ENCODE measurements at regions not wholly inside any gene's neighbourhood (a gene's known extent, or its start where the extent isn't known, plus 50 kb on each side); places are given as distances from the start of the nearest gene placed in this dataset.
A peak's percentile ranks its signal among the peaks of the same experiment; 100 is the strongest.

GRCh38 chr13:73842184-73842583 is 292.0 kb downstream of the KLF12 start:
- H3K9me3 ChIP-seq (ENCODE audit: low read depth, low read length) = no peaks in the 10 kb centered on the region
- TF ChIP-seq EZH2 (IDR thresholded peaks at IDR 0.05) (no peak), FOXP2 (optimal IDR thresholded peaks at IDR 0.05; ENCODE audit: control extremely low read depth, extremely low read length, insufficient read depth) (no peak), POLR2AphosphoS5 (IDR thresholded peaks at IDR 0.05; ENCODE audit: borderline replicate concordance, low read depth, low read length) (no peak)
- H3K36me3 ChIP-seq (ENCODE audit: insufficient read depth, low read length) = no peaks in the 10 kb centered on the region
- DNase-seq (ENCODE audit: low read depth, low spot score) = no peak
- no peak overlapping the region for H3K27ac ChIP-seq
- no peak overlapping the region for H3K4me3 ChIP-seq
- H3K9ac ChIP-seq (ENCODE audit: insufficient read length) = no peak overlapping the region

DNA sequence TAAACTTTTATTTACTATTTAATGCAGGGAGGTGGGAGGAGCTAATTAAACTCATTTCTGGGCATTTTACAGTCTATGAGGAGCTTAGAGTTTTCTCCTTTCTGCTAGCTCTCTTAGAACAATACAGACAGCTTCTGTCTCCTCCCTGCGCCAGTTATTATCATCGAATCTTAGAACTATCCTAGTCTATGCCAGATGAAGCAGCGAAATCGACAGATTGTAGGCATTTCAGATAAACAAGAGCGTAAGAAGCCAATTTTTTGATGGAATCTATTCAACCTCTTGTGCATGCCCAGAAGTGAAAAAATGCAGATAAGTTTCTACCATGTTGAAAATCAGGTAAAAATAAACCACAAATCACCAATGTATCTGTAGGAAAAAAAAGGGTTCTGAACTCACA is 297.1 kb downstream of the KLF12 start:
- no peaks in the 10 kb centered on the region for H3K36me3 ChIP-seq (ENCODE audit: insufficient read depth, low read length)
- DNase-seq (ENCODE audit: low read depth, low spot score) = no peak
- no peak for TF ChIP-seq POLR2AphosphoS5 (IDR thresholded peaks at IDR 0.05; ENCODE audit: borderline replicate concordance, low read depth, low read length)
- no peak for TF ChIP-seq FOXP2 (optimal IDR thresholded peaks at IDR 0.05; ENCODE audit: control extremely low read depth, extremely low read length, insufficient read depth)
- no peak for TF ChIP-seq EZH2 (IDR thresholded peaks at IDR 0.05)
- H3K9ac ChIP-seq (ENCODE audit: insufficient read length) = no peak overlapping the region
- no peak overlapping the region for H3K4me3 ChIP-seq
- no peaks in the 10 kb centered on the region for H3K9me3 ChIP-seq (ENCODE audit: low read depth, low read length)
- no peak overlapping the region for H3K27ac ChIP-seq

- no peak overlapping the region for H3K27ac ChIP-seq
- H3K9me3 ChIP-seq (ENCODE audit: low read depth, low read length) = no peaks in the 10 kb centered on the region
- H3K4me3 ChIP-seq = no peak overlapping the region
- TF ChIP-seq EZH2 (IDR thresholded peaks at IDR 0.05) (no peak), POLR2AphosphoS5 (IDR thresholded peaks at IDR 0.05; ENCODE audit: borderline replicate concordance, low read depth, low read length) (no peak), FOXP2 (optimal IDR thresholded peaks at IDR 0.05; ENCODE audit: control extremely low read depth, extremely low read length, insufficient read depth) (no peak)
- no peaks in the 10 kb centered on the region for H3K36me3 ChIP-seq (ENCODE audit: insufficient read depth, low read length)
- peak; percentile 35 for DNase-seq (ENCODE audit: low read depth, low spot score)
- no peak overlapping the region for H3K9ac ChIP-seq (ENCODE audit: insufficient read length)
These were observed 299.0 kb downstream of the KLF12 start for GRCh38 chr13:73835138-73835721.

GRCh38 chr13:73833325-73834070 is 300.7 kb downstream of the KLF12 start:
- no peak for DNase-seq (ENCODE audit: low read depth, low spot score)
- Histone ChIP-seq H3K36me3 (ENCODE audit: insufficient read depth, low read length) (no peaks in the 10 kb centered on the region), H3K9ac (ENCODE audit: insufficient read length) (no peak overlapping the region), H3K27ac (no peak overlapping the region), H3K9me3 (ENCODE audit: low read depth, low read length) (no peaks in the 10 kb centered on the region), H3K4me3 (peak overlapping the region; percentile 6; the same call in 1 of the 2 replicates)
- TF ChIP-seq POLR2AphosphoS5 (IDR thresholded peaks at IDR 0.05; ENCODE audit: borderline replicate concordance, low read depth, low read length) = no peak
- no peak for TF ChIP-seq EZH2 (IDR thresholded peaks at IDR 0.05)
- TF ChIP-seq FOXP2 (optimal IDR thresholded peaks at IDR 0.05; ENCODE audit: control extremely low read depth, extremely low read length, insufficient read depth) = no peak

- TF ChIP-seq POLR2AphosphoS5 (IDR thresholded peaks at IDR 0.05; ENCODE audit: borderline replicate concordance, low read depth, low read length) (no peak), EZH2 (IDR thresholded peaks at IDR 0.05) (no peak), FOXP2 (optimal IDR thresholded peaks at IDR 0.05; ENCODE audit: control extremely low read depth, extremely low read length, insufficient read depth) (no peak)
- Histone ChIP-seq H3K36me3 (ENCODE audit: insufficient read depth, low read length) (no peaks in the 10 kb centered on the region), H3K27ac (peak overlapping the region; percentile 72), H3K9ac (ENCODE audit: insufficient read length) (peak overlapping the region; percentile 5), H3K9me3 (ENCODE audit: low read depth, low read length) (no peaks in the 10 kb centered on the region), H3K4me3 (peak overlapping the region; percentile 6; the same call in 1 of the 2 replicates)
- no peak for DNase-seq (ENCODE audit: low read depth, low spot score)
These were observed 301.4 kb downstream of the KLF12 start for GRCh38 chr13:73832825-73833224.

DNA sequence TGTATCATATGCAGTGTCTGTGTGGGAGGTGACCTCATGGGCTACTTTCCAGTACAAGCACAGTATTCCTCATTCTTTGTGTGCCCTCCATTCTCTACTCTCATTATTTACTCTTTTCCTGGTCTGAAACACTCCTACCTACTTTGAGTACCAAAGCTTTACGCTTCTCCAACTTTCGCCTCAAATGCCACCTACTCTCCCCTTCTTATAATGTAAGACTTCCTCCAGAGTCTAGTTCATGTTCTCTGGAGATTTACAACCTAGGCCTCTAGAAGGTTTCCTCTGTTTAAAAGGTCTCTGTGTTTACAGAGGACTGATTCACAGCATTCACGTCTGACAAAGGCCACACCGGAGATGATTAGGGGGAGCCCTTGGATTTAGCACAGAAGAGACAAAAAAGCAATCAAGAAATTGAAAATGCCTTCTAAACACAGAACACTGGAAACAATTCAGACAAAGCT is 302.0 kb downstream of the KLF12 start:
- no peaks in the 10 kb centered on the region for H3K9me3 ChIP-seq (ENCODE audit: low read depth, low read length)
- H3K9ac ChIP-seq (ENCODE audit: insufficient read length) = peak overlapping the region; percentile 5
- no peak for TF ChIP-seq POLR2AphosphoS5 (IDR thresholded peaks at IDR 0.05; ENCODE audit: borderline replicate concordance, low read depth, low read length)
- no peak for TF ChIP-seq EZH2 (IDR thresholded peaks at IDR 0.05)
- no peak for TF ChIP-seq FOXP2 (optimal IDR thresholded peaks at IDR 0.05; ENCODE audit: control extremely low read depth, extremely low read length, insufficient read depth)
- peak overlapping the region; percentile 72 for H3K27ac ChIP-seq
- DNase-seq (ENCODE audit: low read depth, low spot score) = no peak
- H3K36me3 ChIP-seq (ENCODE audit: insufficient read depth, low read length) = no peaks in the 10 kb centered on the region
- no peak overlapping the region for H3K4me3 ChIP-seq

- no peak overlapping the region for H3K27ac ChIP-seq
- H3K9ac ChIP-seq (ENCODE audit: insufficient read length) = no peak overlapping the region
- H3K9me3 ChIP-seq (ENCODE audit: low read depth, low read length) = no peaks in the 10 kb centered on the region
- no peak overlapping the region for H3K4me3 ChIP-seq
- no peak for DNase-seq (ENCODE audit: low read depth, low spot score)
- TF ChIP-seq EZH2 (IDR thresholded peaks at IDR 0.05) (no peak), FOXP2 (optimal IDR thresholded peaks at IDR 0.05; ENCODE audit: control extremely low read depth, extremely low read length, insufficient read depth) (no peak), POLR2AphosphoS5 (IDR thresholded peaks at IDR 0.05; ENCODE audit: borderline replicate concordance, low read depth, low read length) (no peak)
- H3K36me3 ChIP-seq (ENCODE audit: insufficient read depth, low read length) = no peaks in the 10 kb centered on the region
These were observed 304.8 kb downstream of the KLF12 start for GRCh38 chr13:73829416-73829815.

GRCh38 chr13:73828811-73829210 is 305.4 kb downstream of the KLF12 start:
- H3K27ac ChIP-seq = no peak overlapping the region
- TF ChIP-seq FOXP2 (optimal IDR thresholded peaks at IDR 0.05; ENCODE audit: control extremely low read depth, extremely low read length, insufficient read depth) = no peak
- no peak for TF ChIP-seq EZH2 (IDR thresholded peaks at IDR 0.05)
- TF ChIP-seq POLR2AphosphoS5 (IDR thresholded peaks at IDR 0.05; ENCODE audit: borderline replicate concordance, low read depth, low read length) = no peak
- no peaks in the 10 kb centered on the region for H3K36me3 ChIP-seq (ENCODE audit: insufficient read depth, low read length)
- H3K9me3 ChIP-seq (ENCODE audit: low read depth, low read length) = no peaks in the 10 kb centered on the region
- no peak overlapping the region for H3K9ac ChIP-seq (ENCODE audit: insufficient read length)
- H3K4me3 ChIP-seq = no peak overlapping the region
- DNase-seq (ENCODE audit: low read depth, low spot score) = no peak

All from SK-N-MC (cell line).